Embryonic facial prominence (tissue), 1 donor: ENCODE measurements at regions not wholly inside any gene's neighbourhood (a gene's known extent, or its start where the extent isn't known, plus 50 kb on each side); places are given as distances from the start of the nearest gene placed in this dataset.
"Not testable (repeated sequence)": the region's sequence is repeated elsewhere in the genome, so short reads cannot be mapped to it uniquely, and the experiment has no call there.

Source experiments
- DNase-seq: peaks from one replicate; pipeline ENCODE4 v3.0.0-alpha.2; 2016; ENCODE audit errors: extremely low spot score

DNA sequence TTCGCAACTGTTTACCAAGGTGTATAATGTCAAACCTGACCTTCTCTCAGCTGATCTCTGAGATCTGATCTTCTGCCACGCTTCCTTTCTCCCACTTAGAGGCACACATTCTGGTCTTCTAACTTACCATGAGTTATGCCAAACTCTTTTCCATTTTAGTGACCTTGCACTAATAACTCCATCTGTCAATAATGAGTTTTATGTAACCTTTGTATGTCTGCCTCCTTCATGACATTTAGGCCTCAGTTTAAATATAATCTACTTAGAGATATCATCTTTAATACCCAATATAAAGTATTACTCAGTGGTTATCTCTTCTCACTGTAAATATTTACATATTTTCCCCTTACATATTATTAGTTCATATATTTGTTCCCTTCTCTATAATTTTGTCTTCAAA lies 827.5 kb upstream of the PCDH20 start:
- no peak for DNase-seq

- no peak for DNase-seq
These were observed 819.3 kb upstream of the PCDH20 start for GRCh38 chr13:62234780-62235440.

DNA sequence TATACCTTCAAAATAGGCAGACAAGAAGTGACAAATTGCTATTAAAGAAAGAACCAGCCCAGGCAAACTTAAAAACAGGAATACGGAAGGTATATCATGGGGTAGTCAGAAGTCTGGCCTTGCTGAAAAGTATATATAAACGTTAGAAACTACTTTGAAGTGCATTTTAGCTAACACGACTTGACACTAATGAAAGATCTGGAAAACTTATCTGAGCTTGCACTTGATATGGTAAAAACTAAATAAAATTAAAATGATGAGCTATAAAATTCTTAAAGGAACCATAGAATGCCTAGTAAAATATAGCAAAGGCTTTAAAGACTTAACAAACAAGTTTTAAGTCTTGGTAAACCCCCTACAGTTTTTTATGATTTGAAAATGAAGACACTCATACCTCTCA lies 795.3 kb upstream of the PCDH20 start:
- no peak for DNase-seq

DNA sequence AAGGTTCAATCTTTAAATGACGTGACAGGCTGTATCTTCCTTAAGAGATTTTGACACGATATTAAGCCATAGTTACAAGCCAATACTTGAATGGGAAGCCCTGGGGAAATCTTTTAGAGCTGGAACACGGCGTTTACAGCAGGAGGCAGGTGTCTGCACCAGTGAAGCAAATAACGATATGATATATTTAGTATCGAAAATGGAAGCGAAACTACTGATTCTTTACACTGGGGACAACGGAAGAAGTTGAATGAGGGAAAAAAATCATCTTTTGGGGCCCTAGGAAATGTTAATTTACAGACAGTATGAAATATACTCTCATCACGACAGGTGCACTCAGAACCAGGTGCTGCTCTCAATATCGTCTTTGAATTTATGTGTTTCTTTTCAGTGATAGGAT lies 793.9 kb upstream of the PCDH20 start:
- DNase-seq: no peak

DNA sequence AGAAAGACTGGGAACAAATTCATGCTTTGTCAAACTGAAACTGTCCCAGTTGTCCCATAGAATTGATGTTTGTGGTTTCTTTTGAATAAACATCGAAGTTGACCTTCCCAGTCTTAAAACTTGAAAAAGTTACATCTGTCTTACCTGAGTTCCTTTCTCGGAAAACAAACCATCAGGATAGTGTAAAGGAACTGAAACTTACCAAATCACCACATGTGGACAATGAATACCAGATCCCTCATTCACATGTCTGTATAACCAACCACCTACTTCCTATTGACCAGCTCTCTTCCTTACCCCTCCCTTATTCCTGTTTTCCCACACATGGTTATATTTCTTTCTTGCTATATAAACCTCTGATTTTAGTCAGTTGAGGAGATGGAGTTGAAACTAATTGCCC lies 791.7 kb upstream of the PCDH20 start:
- no peak for DNase-seq

DNA sequence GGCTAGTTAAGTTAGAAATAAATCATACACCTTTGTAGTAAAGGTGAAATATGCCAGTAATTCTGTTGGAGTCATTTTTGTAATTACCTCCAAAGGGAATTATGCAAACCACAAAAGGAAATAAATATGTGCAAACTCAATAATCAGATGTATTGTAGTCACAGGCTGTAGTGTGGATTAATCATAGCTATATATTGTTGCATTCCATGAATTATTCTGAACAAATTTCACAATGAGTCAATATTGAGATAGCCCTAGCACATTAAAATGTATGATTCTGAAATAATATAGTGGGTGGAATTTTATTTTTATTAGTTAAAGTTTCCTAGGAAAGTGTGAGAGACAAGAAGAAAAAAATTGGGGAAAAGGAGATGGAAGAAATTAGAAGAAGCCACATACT lies 790.5 kb upstream of the PCDH20 start:
- DNase-seq: no peak

GRCh38 chr13:62205273-62205672 lies 789.6 kb upstream of the PCDH20 start:
- DNase-seq: no peak

GRCh38 chr13:62194371-62194770 lies 778.7 kb upstream of the PCDH20 start:
- no peak for DNase-seq

DNA sequence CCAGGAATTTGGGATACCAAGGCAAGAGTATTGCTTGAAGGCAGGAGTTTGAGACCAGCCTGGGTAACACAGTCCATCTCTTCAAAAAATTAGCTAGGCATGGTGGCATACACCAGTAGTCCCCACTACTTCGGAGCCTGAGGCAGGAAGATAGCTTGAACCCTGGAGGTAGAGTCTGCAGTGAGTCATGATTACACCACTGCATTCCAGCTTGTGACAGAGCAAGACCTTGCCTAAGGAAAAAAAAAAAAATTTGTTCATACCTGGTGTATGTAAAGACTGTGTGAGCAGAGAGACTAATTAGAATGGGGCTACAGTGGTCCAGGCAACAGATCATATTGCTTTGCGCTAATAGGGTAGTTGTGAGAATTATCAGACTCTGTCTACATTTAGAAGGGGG lies 778.3 kb upstream of the PCDH20 start:
- DNase-seq: no peak

DNA sequence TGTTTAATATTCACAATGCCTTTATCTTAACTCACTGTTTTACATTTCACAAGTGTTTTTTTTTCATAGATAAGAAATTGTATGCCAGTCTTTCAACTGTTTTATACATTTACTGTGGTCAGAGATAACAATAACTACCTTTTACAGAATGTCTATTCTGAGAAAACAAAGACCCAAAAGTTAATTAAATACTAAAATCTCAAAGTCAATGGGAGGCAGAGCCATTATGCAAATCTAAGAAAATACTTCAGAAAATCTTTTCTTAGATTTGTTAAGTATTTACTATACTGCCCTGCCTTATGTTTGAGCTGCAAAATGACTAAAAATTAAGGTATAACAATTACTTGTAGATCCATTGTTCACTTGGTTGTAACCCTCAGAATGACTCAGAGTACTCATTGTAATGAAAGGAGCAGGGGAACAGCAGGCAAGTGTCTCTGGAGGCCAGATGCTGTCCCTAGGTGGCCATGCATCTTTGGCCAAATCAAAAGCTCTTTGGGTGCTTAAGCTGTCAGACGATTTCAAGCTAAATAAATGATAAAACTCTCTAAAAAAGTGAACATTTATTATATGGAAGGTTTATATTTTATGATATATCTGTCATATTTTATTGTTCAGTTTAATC lies 770.1 kb upstream of the PCDH20 start:
- no peak for DNase-seq

- DNase-seq: no peak
These were observed 760.4 kb upstream of the PCDH20 start for GRCh38 chr13:62176051-62176450.

DNA sequence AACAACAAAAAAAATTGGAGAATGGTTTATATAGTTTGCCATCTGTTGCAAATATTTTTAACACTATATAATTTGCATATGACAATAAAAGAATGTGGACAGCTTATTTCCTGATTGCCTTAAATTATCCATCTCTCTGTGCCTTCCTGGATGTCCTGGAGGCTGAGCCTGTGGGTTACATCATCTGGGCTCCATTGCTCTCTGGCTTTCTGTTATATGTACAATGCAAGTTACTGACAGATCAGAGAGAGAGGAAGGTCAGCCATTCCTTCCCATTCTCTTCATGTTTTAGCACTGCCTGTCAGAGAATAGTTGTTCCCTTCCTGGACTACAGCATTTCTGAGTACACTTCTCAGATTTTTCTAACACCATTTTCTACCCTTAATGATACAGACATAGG lies 758.3 kb upstream of the PCDH20 start:
- no peak for DNase-seq

DNA sequence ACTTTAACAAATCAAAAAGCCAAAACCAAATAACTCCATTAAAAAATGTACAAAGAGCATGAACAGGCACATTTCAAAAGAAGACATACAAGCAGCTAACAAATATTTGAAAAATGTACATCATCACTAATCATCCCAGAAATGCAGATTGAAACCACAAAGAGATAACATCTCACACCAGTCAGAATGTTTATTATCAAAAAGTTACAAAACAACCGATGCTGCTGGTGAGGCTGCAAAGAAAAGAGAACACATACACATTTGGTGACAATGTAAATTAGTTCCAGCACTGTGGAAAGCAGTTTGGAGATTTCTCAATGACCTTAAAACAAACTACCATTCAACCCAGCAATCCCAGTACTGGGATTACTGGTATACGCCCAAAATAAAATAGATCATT lies 756.0 kb upstream of the PCDH20 start:
- no peak for DNase-seq

DNA sequence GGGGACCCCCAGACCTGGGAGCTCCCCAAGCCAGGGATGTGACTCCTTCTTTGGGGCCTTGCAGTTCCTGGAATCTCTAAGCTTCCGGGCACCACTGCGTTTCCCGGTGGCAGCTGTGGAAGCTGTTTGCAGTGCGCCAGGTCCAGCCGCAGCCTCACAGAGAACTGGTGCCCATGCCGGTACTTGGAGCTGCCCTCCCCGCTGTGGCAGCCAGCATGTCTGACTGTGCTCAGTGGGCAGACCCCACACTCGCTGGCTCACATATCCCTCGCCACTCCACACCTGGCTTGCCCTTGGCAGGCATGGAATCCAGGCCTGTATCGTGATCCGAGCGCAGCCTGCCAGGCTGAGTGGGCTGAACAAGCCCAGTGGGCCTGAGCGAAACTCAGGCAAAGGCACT lies 753.2 kb upstream of the PCDH20 start:
- no peak for DNase-seq

GRCh38 chr13:62167650-62168172 lies 752.1 kb upstream of the PCDH20 start:
- DNase-seq: no peak

DNA sequence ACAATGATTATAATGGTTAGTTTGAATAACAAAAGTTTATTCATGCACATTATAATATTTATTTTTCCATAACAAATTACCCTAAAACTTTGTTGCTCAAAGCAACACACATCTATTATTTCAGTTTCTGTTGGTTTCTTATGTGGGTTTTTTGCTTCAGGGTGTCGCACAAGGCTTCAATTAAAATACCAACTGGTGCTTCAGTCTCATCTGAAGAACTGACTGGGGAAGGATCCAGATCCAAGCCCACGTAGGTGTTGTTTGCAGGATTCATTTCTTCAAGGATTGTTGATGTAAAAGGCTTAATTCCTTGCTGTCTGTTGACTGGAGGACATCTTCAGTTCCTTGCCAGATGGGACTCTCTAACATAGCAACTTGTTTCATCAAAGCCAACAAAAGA lies 747.2 kb upstream of the PCDH20 start:
- DNase-seq: no peak

DNA sequence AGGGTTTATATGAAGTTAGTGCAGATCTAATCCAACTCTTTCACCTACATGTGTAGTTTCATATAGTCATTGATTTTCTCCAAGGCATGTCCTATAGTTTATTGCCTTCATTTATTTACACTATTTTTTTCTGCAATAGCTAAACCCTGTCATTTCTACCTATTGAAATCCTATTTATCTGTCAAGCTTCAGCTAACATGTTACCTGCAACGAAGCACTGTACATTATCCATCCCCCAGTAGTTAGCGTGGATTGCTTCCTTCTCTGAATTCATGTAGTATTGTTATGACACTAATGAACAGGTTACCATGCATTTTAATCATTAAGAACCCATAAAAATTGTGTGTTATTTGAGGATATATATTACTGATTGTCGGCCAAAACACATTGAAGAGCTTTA lies 742.9 kb upstream of the PCDH20 start:
- no peak for DNase-seq

DNA sequence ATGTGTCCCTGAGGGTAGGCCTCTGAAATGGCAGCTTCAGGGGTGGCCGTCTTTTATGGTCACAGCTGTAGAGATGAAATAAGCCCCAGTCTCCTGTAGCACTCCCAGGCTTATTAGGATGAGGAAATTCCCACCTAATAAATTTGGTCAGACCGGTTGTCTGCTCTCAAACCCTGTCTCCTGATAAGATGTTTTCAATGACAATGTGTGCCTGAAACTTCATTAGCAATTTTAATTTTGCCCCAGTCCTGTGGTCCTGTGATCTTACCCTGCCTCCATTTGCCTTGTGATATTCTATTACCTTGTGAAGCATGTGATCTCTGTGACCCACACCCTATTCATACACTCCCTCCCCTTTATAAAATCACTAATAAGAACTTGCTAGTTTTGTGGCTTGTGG lies 736.1 kb upstream of the PCDH20 start:
- not testable (repeated sequence) for DNase-seq

- DNase-seq: no peak
These were observed 726.4 kb upstream of the PCDH20 start for GRCh38 chr13:62142048-62142447.

GRCh38 chr13:62139597-62139996 lies 723.9 kb upstream of the PCDH20 start:
- DNase-seq: no peak

GRCh38 chr13:62137629-62138405 lies 722.2 kb upstream of the PCDH20 start:
- no peak for DNase-seq

- no peak for DNase-seq
These were observed 716.0 kb upstream of the PCDH20 start for GRCh38 chr13:62131604-62132003.
